CD4-positive, alpha-beta T cell (primary cell): ENCODE measurements at regions not wholly inside any gene's neighbourhood (a gene's known extent, or its start where the extent isn't known, plus 50 kb on each side); places are given as distances from the start of the nearest gene placed in this dataset.

ENCODE experiments used
- ATAC-seq: fragments of 200-7000 bp; cut with Tn5 transposase; one replicate; pipeline ENCODE4 v1.10.0; 2022; ENCODE audit warnings: mild to moderate bottlenecking; ENCODE audit not compliant: poor library complexity
- CTCF ChIA-PET: fragments of 350-600 bp; sonication (Branson Sonifier 250); formaldehyde crosslinking; loops from one replicate; lab custom pipeline; 2021; ENCODE audit warnings: antibody characterized with exemption, inconsistent platforms; lab: Charles Lee
- POLR2A ChIA-PET: fragments of 350-600 bp; sonication (Branson Sonifier 250); formaldehyde crosslinking; loops from one replicate; lab custom pipeline; 2021; ENCODE audit warnings: antibody characterized with exemption, inconsistent platforms; lab: Charles Lee
- DNase-seq, 14 experiments: peaks; one replicate each; pipeline ENCODE4 v3.0.0-alpha.2; 2013 to 2020; ENCODE audit warnings: mixed read lengths in 2 of 14
- H3K27ac ChIP-seq, 2 donors: one replicate each; pipeline versions ENCODE4 v1.5.1 to v1.7.0; 2013; ENCODE audit warnings: low read length in 2 of 2, low read depth in 1 of 2, mild to moderate bottlenecking in 1 of 2
- H3K27me3 ChIP-seq, 2 experiments: 1 replicate in 1 of 2; 2 replicates in 1 of 2; pipeline versions ENCODE4 v1.6.1 to v1.7.0; 2013; ENCODE audit warnings: low read length in 2 of 2, control low read depth in 1 of 2, mild to moderate bottlenecking in 1 of 2, moderate library complexity in 1 of 2; ENCODE audit not compliant: insufficient read depth in 2 of 2, control insufficient read depth in 1 of 2
- H3K36me3 ChIP-seq: one replicate; pipeline ENCODE4 v1.6.1; 2013; ENCODE audit warnings: low read length, control low read depth; ENCODE audit not compliant: insufficient read depth
- H3K4me1 ChIP-seq: one replicate; pipeline ENCODE4 v1.6.1; 2013; ENCODE audit warnings: low read length, control low read depth; ENCODE audit not compliant: insufficient read depth
- H3K4me3 ChIP-seq: one replicate; pipeline ENCODE4 v1.5.1; 2013; ENCODE audit warnings: mild to moderate bottlenecking, low read length, moderate library complexity
- H3K9me3 ChIP-seq, 2 experiments: 1 replicate in 1 of 2; 2 replicates in 1 of 2; pipeline versions ENCODE4 v1.6.1 to v1.7.0; 2013; ENCODE audit warnings: low read length in 2 of 2, mild to moderate bottlenecking in 2 of 2, control low read depth in 1 of 2, moderate library complexity in 1 of 2; ENCODE audit not compliant: control insufficient read depth in 1 of 2, insufficient read depth in 1 of 2
- H3K27ac Mint-ChIP-seq: one replicate; pipeline ENCODE4 v1.8.0; 2020; ENCODE audit warnings: mixed read lengths
- H3K27me3 Mint-ChIP-seq: one replicate; pipeline ENCODE4 v1.8.0; 2021; ENCODE audit warnings: mixed read lengths
- H3K36me3 Mint-ChIP-seq: one replicate; pipeline ENCODE4 v1.8.0; 2021; ENCODE audit warnings: low read depth, mixed read lengths
- H3K4me1 Mint-ChIP-seq: one replicate; pipeline ENCODE4 v1.8.0; 2021; ENCODE audit warnings: low read depth, mixed read lengths
- H3K4me3 Mint-ChIP-seq: one replicate; pipeline ENCODE4 v1.8.0; 2020; ENCODE audit warnings: mild to moderate bottlenecking, mixed read lengths
- H3K9me3 Mint-ChIP-seq: one replicate; pipeline ENCODE4 v1.8.0; 2020; ENCODE audit warnings: mixed read lengths
- intact Hi-C, 2 experiments: fragments of 100-400 bp; cut with DNase I in 1 of 2; cut with micrococcal nuclease in 1 of 2; formaldehyde crosslinking; loops; one replicate each; pipeline versions ENCODE4 v1.15.1 to v1.9.0; 2023 to 2025; cut with DNase I, micrococcal nuclease
- TF ChIP-seq, protein P1 (sequence below): fragments of 200-600 bp; IDR thresholded peaks from one replicate; pipeline ENCODE4 v1.8.0; 2022; ENCODE audit warnings: antibody characterized with exemption, mild to moderate bottlenecking

DNA sequence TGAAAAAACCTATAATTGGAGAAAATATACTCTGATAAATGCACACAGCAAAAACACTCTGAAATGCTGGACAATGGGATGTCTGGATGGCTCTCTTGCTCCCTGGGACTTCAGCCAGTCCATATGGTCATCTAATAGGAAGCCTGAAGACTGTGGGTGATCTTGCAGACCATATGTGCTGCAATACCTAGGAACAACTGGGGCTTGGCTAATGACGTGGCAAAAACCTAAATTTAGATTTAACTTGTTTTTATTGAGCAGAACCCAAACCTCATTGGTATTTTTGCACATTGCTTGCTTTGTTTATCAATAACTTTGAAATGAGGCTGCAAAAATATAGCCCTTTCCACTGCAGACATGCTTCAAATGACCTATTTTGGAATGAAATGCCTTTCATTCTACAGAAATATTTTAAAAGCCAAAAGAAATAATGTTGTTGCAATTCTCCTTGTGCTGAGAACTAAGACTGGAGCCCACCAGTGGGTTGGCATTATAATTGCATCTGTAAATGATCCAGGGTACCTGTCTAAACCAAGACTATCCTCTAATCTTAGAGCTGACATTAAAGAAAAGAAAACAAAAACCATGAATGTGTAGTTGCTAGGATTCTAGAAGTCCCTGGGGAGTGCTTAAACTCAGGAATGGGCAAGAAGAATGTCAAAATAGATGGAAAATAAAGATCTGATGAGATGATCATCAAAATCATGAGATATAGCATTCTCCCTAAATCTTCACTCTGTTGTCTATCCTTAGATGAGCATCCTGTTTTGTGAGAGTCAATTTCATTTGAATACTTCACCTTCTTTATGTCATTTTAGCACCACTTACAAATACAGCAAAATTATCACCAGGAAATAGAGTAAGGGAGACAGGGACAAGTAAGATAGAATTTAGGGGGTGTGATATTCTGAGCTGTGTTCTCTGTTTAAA, 152.1 kb upstream of the RIMS1 start:
- no peaks in the 10 kb centered on the region for H3K9me3 ChIP-seq
- Mint-ChIP-seq H3K27me3 (no peaks in the 10 kb centered on the region), H3K36me3 (no peaks in the 10 kb centered on the region), H3K27ac (no peak overlapping the region), H3K4me1 (no peaks in the 10 kb centered on the region), H3K9me3 (peaks cover 2% of the 10 kb centered on the region), H3K4me3 (no peak overlapping the region)
- CTCF ChIA-PET, result no interaction called here
- H3K27ac ChIP-seq, result no peak overlapping the region
- intact Hi-C loops, result no loop called here
- no peaks in the 10 kb centered on the region for H3K4me1 ChIP-seq
- no peak overlapping the region for H3K4me3 ChIP-seq
- no peaks in the 10 kb centered on the region for H3K27me3 ChIP-seq
- POLR2A ChIA-PET, result no interaction called here
- ATAC-seq (no peak), DNase-seq (no peak)
- TF ChIP-seq, protein P1, sequence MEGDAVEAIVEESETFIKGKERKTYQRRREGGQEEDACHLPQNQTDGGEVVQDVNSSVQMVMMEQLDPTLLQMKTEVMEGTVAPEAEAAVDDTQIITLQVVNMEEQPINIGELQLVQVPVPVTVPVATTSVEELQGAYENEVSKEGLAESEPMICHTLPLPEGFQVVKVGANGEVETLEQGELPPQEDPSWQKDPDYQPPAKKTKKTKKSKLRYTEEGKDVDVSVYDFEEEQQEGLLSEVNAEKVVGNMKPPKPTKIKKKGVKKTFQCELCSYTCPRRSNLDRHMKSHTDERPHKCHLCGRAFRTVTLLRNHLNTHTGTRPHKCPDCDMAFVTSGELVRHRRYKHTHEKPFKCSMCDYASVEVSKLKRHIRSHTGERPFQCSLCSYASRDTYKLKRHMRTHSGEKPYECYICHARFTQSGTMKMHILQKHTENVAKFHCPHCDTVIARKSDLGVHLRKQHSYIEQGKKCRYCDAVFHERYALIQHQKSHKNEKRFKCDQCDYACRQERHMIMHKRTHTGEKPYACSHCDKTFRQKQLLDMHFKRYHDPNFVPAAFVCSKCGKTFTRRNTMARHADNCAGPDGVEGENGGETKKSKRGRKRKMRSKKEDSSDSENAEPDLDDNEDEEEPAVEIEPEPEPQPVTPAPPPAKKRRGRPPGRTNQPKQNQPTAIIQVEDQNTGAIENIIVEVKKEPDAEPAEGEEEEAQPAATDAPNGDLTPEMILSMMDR, result no peak
- H3K36me3 ChIP-seq, result no peaks in the 10 kb centered on the region

DNA sequence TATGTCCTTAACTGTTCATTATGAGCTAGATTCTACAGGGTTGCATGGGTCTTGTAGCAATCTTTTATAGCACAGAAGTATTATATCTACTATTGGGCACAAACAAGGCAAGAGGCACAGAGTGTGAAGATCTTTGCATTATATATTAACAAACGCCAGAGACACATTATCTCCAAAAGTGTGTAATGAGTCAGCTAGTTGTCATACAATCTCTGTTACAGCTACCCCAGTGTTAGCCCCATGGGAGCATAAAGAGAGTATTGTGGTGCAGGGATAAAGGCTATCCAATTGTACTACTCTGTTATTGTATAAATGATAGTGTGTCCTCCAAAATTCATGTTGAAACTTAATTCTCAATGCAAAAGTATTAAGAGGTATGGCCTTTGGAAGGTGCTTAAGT, 148.4 kb upstream of the RIMS1 start:
- Histone ChIP-seq H3K4me3 (no peak overlapping the region), H3K27me3 (no peaks in the 10 kb centered on the region), H3K36me3 (no peaks in the 10 kb centered on the region), H3K9me3 (no peaks in the 10 kb centered on the region), H3K4me1 (no peaks in the 10 kb centered on the region), H3K27ac (no peak overlapping the region)
- ChIA-PET POLR2A (no interaction called here), CTCF (no interaction called here)
- intact Hi-C loops, result no loop called here
- H3K27me3 Mint-ChIP-seq, result no peaks in the 10 kb centered on the region
- H3K27ac Mint-ChIP-seq, result no peak overlapping the region
- TF ChIP-seq, protein P1, result no peak
- H3K9me3 Mint-ChIP-seq, result peaks cover 2% of the 10 kb centered on the region
- ATAC-seq (no peak), DNase-seq (no peak)
- no peaks in the 10 kb centered on the region for H3K4me1 Mint-ChIP-seq
- H3K36me3 Mint-ChIP-seq, result no peaks in the 10 kb centered on the region
- no peak overlapping the region for H3K4me3 Mint-ChIP-seq

DNA sequence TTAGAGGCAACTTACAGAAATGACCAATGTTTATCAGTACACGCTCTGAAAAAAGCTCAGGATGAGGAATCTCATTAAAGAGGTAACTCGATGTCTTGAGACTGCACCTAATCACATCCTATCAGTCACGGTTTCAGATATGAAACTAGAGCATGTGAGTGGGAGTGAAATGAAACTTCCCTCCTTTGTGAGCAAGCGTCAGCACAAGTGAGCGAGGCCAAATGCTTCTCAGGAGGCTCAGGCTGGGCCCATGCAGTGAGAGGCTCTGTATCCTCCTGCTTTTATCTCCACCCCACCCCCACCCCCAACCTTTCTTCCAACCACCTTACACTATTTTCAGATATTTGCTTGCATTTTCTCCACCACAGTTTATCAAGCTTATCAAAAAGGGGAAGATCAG, 140.8 kb upstream of the RIMS1 start:
- TF ChIP-seq, protein P1, result no peak
- peaks cover 2% of the 10 kb centered on the region for H3K9me3 Mint-ChIP-seq
- no peaks in the 10 kb centered on the region for H3K36me3 Mint-ChIP-seq
- H3K27me3 ChIP-seq, result no peaks in the 10 kb centered on the region
- H3K4me3 Mint-ChIP-seq, result no peak overlapping the region
- no peaks in the 10 kb centered on the region for H3K9me3 ChIP-seq
- H3K27ac Mint-ChIP-seq, result no peak overlapping the region
- H3K36me3 ChIP-seq, result no peaks in the 10 kb centered on the region
- intact Hi-C loops, result no loop called here
- ATAC-seq (no peak), DNase-seq (no peak)
- H3K27me3 Mint-ChIP-seq, result no peaks in the 10 kb centered on the region
- H3K4me3 ChIP-seq, result no peak overlapping the region
- CTCF ChIA-PET, result no interaction called here
- H3K27ac ChIP-seq, result no peak overlapping the region
- no peaks in the 10 kb centered on the region for H3K4me1 Mint-ChIP-seq
- H3K4me1 ChIP-seq, result no peaks in the 10 kb centered on the region
- POLR2A ChIA-PET, result no interaction called here
